ENCODE measurements at regions not wholly inside any gene's neighbourhood (a gene's known extent, or its start where the extent isn't known, plus 50 kb on each side); places are given as distances from the start of the nearest gene placed in this dataset.

DNA sequence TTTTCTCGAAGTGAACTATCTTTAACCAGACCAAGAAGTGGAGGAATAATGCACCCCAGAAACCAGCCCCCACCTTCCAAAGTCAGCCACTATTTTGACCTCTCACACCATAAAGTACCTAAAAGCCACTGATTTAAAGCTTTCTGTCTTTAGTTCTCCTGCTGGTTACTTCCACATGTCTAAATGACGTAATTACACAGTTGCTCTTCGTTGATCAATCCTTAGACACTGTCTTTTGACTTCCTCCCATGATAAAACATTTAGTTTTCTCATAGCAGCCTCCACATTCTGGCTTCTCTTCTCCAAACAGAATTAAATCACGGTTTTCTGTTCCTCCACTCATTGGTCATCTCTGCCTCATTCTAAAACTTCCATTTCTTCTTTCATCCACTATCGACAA lies 294.4 kb upstream of the N4BP1 start:
- Histone ChIP-seq H3K4me2 (no peak overlapping the region), H4K20me1 (ENCODE audit: insufficient read depth, poor library complexity, severe bottlenecking) (no peaks in the 10 kb centered on the region), H3K4me1 (ENCODE audit: insufficient read depth) (no peaks in the 10 kb centered on the region), H3K27ac (no peak overlapping the region), H3K9me3 (ENCODE audit: low read depth) (no peaks in the 10 kb centered on the region), H3K27me3 (peaks cover 4% of the 10 kb centered on the region), H2AFZ (no peak overlapping the region), H3K79me2 (no peaks in the 10 kb centered on the region), H3K36me3 (replicated peaks; ENCODE audit: insufficient read depth, low read depth) (no peaks in the 10 kb centered on the region), H3K4me3 (no peak overlapping the region), H3K9me2 (replicated peaks; ENCODE audit: insufficient read depth) (no peaks in the 10 kb centered on the region)
- 83% methylated on average over 5 of the region's 5 CpGs for WGBS (ENCODE audit: low lambda C conversion rate, missing lambda C conversion rate)
- no peak for DNase-seq (ENCODE audit: low spot score)
- TF ChIP-seq, protein P1, sequence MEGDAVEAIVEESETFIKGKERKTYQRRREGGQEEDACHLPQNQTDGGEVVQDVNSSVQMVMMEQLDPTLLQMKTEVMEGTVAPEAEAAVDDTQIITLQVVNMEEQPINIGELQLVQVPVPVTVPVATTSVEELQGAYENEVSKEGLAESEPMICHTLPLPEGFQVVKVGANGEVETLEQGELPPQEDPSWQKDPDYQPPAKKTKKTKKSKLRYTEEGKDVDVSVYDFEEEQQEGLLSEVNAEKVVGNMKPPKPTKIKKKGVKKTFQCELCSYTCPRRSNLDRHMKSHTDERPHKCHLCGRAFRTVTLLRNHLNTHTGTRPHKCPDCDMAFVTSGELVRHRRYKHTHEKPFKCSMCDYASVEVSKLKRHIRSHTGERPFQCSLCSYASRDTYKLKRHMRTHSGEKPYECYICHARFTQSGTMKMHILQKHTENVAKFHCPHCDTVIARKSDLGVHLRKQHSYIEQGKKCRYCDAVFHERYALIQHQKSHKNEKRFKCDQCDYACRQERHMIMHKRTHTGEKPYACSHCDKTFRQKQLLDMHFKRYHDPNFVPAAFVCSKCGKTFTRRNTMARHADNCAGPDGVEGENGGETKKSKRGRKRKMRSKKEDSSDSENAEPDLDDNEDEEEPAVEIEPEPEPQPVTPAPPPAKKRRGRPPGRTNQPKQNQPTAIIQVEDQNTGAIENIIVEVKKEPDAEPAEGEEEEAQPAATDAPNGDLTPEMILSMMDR (IDR thresholded peaks at IDR 0.05; ENCODE audit: poor library complexity): no peak
- TF ChIP-seq EZH2 (IDR thresholded peaks at IDR 0.05; ENCODE audit: borderline replicate concordance) (no peak), EZH2phosphoT487 (IDR thresholded peaks at IDR 0.05; ENCODE audit: low read depth, severe bottlenecking, unreplicated experiment) (no peak)

DNA sequence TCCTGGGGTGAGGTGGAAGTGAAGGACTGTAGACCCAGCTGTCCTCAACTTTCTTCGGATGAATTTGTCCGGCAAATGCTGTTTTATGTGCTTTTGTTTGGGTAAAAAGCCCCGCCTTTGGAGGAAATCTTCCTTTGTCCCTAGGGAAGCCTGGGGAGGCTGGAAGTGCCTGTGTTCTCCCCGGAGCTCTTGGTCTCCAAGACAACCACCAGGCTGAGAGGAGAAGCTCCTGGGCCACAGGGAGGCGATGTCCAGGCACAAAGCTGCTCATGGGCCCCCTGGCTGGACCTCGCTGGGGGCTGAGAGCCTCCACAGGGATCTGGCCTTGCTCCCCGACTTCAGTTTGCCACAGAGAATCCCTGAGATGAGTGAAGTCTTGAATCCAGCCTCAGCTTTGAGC lies 293.1 kb upstream of the N4BP1 start:
- H3K27ac ChIP-seq: no peak overlapping the region
- no peak for DNase-seq (ENCODE audit: low spot score)
- H3K36me3 ChIP-seq (replicated peaks; ENCODE audit: insufficient read depth, low read depth): no peaks in the 10 kb centered on the region
- no peak overlapping the region for H3K4me3 ChIP-seq
- no peak overlapping the region for H3K4me2 ChIP-seq
- no peaks in the 10 kb centered on the region for H3K9me3 ChIP-seq (ENCODE audit: low read depth)
- 74% methylated on average over 7 of the region's 7 CpGs for WGBS (ENCODE audit: low lambda C conversion rate, missing lambda C conversion rate)
- peaks cover 9% of the 10 kb centered on the region for H3K27me3 ChIP-seq
- no peak for TF ChIP-seq EZH2 (IDR thresholded peaks at IDR 0.05; ENCODE audit: borderline replicate concordance)
- no peak for TF ChIP-seq EZH2phosphoT487 (IDR thresholded peaks at IDR 0.05; ENCODE audit: low read depth, severe bottlenecking, unreplicated experiment)
- TF ChIP-seq, protein P1 (IDR thresholded peaks at IDR 0.05; ENCODE audit: poor library complexity): no peak
- H3K9me2 ChIP-seq (replicated peaks; ENCODE audit: insufficient read depth): no peaks in the 10 kb centered on the region
- no peaks in the 10 kb centered on the region for H3K4me1 ChIP-seq (ENCODE audit: insufficient read depth)
- H2AFZ ChIP-seq: no peak overlapping the region
- H3K79me2 ChIP-seq: no peaks in the 10 kb centered on the region
- no peaks in the 10 kb centered on the region for H4K20me1 ChIP-seq (ENCODE audit: insufficient read depth, poor library complexity, severe bottlenecking)

DNA sequence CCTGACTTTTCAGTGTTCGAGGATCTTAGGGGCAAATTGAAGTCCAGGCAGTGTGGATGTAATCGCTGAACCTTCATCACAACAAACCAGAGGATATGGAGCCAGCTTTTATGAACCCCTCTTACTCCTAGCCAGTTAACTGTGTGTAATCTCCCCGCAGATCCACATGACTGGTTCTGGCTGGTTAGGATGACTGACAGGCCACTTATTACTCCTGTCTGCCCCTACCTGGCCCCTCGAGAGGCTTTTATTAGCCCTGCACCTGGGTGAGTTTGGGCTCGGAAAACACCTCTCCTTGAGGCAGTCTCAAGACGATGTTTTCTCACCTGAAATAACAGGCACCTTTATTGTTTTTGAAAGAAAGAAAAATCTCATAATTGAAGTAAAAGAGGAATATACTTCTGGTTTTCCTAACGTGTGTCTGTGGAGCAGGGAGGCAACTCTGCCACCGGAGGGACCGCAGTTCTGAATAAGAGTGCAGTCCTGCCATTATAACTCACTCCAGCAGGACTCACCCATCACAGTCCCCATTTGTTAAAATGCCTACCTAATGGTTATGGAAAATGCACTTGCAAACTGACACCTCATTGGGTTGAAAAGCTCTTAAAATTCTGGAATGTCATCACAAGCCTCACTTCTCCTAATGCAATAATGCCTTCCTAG lies 291.9 kb upstream of the N4BP1 start:
- H3K36me3 ChIP-seq (replicated peaks; ENCODE audit: insufficient read depth, low read depth): no peaks in the 10 kb centered on the region
- H3K27ac ChIP-seq: no peak overlapping the region
- WGBS (ENCODE audit: low lambda C conversion rate, missing lambda C conversion rate): 55% methylated on average over 9 of the region's 9 CpGs
- no peak overlapping the region for H2AFZ ChIP-seq
- peak; percentile 22 for DNase-seq (ENCODE audit: low spot score)
- peaks cover 9% of the 10 kb centered on the region for H3K27me3 ChIP-seq
- H3K9me3 ChIP-seq (ENCODE audit: low read depth): no peaks in the 10 kb centered on the region
- TF ChIP-seq, protein P1 (IDR thresholded peaks at IDR 0.05; ENCODE audit: poor library complexity): peak; percentile 15
- TF ChIP-seq EZH2 (IDR thresholded peaks at IDR 0.05; ENCODE audit: borderline replicate concordance): no peak
- TF ChIP-seq EZH2phosphoT487 (IDR thresholded peaks at IDR 0.05; ENCODE audit: low read depth, severe bottlenecking, unreplicated experiment): no peak
- no peaks in the 10 kb centered on the region for H3K79me2 ChIP-seq
- no peak overlapping the region for H3K4me2 ChIP-seq
- no peak overlapping the region for H3K4me3 ChIP-seq
- H3K9me2 ChIP-seq (replicated peaks; ENCODE audit: insufficient read depth): no peaks in the 10 kb centered on the region
- H3K4me1 ChIP-seq (ENCODE audit: insufficient read depth): no peaks in the 10 kb centered on the region
- no peaks in the 10 kb centered on the region for H4K20me1 ChIP-seq (ENCODE audit: insufficient read depth, poor library complexity, severe bottlenecking)

All from hepatocyte (in vitro differentiated cells).